ENCODE measurements at regions not wholly inside any gene's neighbourhood (a gene's known extent, or its start where the extent isn't known, plus 50 kb on each side); places are given as distances from the start of the nearest gene placed in this dataset.
"Not testable (repeated sequence)": the region's sequence is repeated elsewhere in the genome, so short reads cannot be mapped to it uniquely, and the experiment has no call there.

- TF ChIP-seq, protein P1, sequence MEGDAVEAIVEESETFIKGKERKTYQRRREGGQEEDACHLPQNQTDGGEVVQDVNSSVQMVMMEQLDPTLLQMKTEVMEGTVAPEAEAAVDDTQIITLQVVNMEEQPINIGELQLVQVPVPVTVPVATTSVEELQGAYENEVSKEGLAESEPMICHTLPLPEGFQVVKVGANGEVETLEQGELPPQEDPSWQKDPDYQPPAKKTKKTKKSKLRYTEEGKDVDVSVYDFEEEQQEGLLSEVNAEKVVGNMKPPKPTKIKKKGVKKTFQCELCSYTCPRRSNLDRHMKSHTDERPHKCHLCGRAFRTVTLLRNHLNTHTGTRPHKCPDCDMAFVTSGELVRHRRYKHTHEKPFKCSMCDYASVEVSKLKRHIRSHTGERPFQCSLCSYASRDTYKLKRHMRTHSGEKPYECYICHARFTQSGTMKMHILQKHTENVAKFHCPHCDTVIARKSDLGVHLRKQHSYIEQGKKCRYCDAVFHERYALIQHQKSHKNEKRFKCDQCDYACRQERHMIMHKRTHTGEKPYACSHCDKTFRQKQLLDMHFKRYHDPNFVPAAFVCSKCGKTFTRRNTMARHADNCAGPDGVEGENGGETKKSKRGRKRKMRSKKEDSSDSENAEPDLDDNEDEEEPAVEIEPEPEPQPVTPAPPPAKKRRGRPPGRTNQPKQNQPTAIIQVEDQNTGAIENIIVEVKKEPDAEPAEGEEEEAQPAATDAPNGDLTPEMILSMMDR (IDR thresholded peaks at IDR 0.05), result not testable (repeated sequence)
- TF ChIP-seq ZFX (IDR thresholded peaks at IDR 0.05; ENCODE audit: borderline replicate concordance), result not testable (repeated sequence)
Observed at GRCh38 chr2:193836424-193837006, 1641.8 kb upstream of the TMEFF2 start.

Data from 22Rv1 (cell line).